ENCODE measurements at regions not wholly inside any gene's neighbourhood (a gene's known extent, or its start where the extent isn't known, plus 50 kb on each side); places are given as distances from the start of the nearest gene placed in this dataset.

- TF ChIP-seq CTCF (conservative IDR thresholded peaks at IDR 0.05) (no peak), ZFX (IDR thresholded peaks at IDR 0.05) (no peak)
Observed at GRCh38 chr12:131390412-131391334, 320.2 kb upstream of the SFSWAP start.
